ENCODE measurements at regions not wholly inside any gene's neighbourhood (a gene's known extent, or its start where the extent isn't known, plus 50 kb on each side); places are given as distances from the start of the nearest gene placed in this dataset.

- Histone ChIP-seq H3K79me2 (ENCODE audit: insufficient read depth, low read length) (no peaks in the 10 kb centered on the region), H3K4me1 (ENCODE audit: insufficient read depth, low read length, poor library complexity, severe bottlenecking) (no peaks in the 10 kb centered on the region), H3K4me3 (ENCODE audit: low read length, poor library complexity, severe bottlenecking) (no peak overlapping the region), H3K27me3 (ENCODE audit: insufficient read depth, low read length, poor library complexity, severe bottlenecking) (no peaks in the 10 kb centered on the region), H3K9me2 (replicated peaks; ENCODE audit: low read depth, low read length) (no peaks in the 10 kb centered on the region), H2AFZ (ENCODE audit: low read length) (no peak overlapping the region), H3K36me3 (ENCODE audit: insufficient read depth, low read length) (no peaks in the 10 kb centered on the region), H3F3A (ENCODE audit: low read depth) (no peaks in the 10 kb centered on the region), H4K20me1 (ENCODE audit: insufficient read depth, low read length, poor library complexity, severe bottlenecking) (no peaks in the 10 kb centered on the region), H3K9me3 (ENCODE audit: insufficient read depth, low read depth, low read length) (no peaks in the 10 kb centered on the region), H3K9ac (ENCODE audit: low read depth, low read length, poor library complexity, severe bottlenecking) (no peak overlapping the region), H3K4me2 (ENCODE audit: low read depth, low read length, poor library complexity, severe bottlenecking) (no peak overlapping the region)
- TF ChIP-seq EZH2phosphoT487 (IDR thresholded peaks at IDR 0.05; ENCODE audit: borderline replicate concordance), result no peak
- no peak for TF ChIP-seq CTCF (conservative IDR thresholded peaks at IDR 0.05; ENCODE audit: low read length)
Measured at GRCh38 chr2:220096406-220096805, 469.0 kb downstream of the SLC4A3 start.

GRCh38 chr2:220101980-220102379 is 474.6 kb downstream of the SLC4A3 start:
- TF ChIP-seq CTCF (conservative IDR thresholded peaks at IDR 0.05; ENCODE audit: low read length) (no peak), EZH2phosphoT487 (IDR thresholded peaks at IDR 0.05; ENCODE audit: borderline replicate concordance) (no peak)
- Histone ChIP-seq H3K9ac (ENCODE audit: low read depth, low read length, poor library complexity, severe bottlenecking) (no peak overlapping the region), H3K9me3 (ENCODE audit: insufficient read depth, low read depth, low read length) (no peaks in the 10 kb centered on the region; the same call in 1 of the 2 replicates), H3K36me3 (ENCODE audit: insufficient read depth, low read length) (no peaks in the 10 kb centered on the region), H3K4me1 (ENCODE audit: insufficient read depth, low read length, poor library complexity, severe bottlenecking) (no peaks in the 10 kb centered on the region), H3K27me3 (ENCODE audit: insufficient read depth, low read length, poor library complexity, severe bottlenecking) (no peaks in the 10 kb centered on the region), H3K4me2 (ENCODE audit: low read depth, low read length, poor library complexity, severe bottlenecking) (no peak overlapping the region), H4K20me1 (ENCODE audit: insufficient read depth, low read length, poor library complexity, severe bottlenecking) (no peaks in the 10 kb centered on the region), H3K4me3 (ENCODE audit: low read length, poor library complexity, severe bottlenecking) (no peak overlapping the region), H2AFZ (ENCODE audit: low read length) (no peak overlapping the region), H3F3A (ENCODE audit: low read depth) (no peaks in the 10 kb centered on the region), H3K9me2 (replicated peaks; ENCODE audit: low read depth, low read length) (no peaks in the 10 kb centered on the region), H3K79me2 (ENCODE audit: insufficient read depth, low read length) (no peaks in the 10 kb centered on the region)

- no peak overlapping the region for H2AFZ ChIP-seq (ENCODE audit: low read length)
- no peaks in the 10 kb centered on the region for H3K9me2 ChIP-seq (replicated peaks; ENCODE audit: low read depth, low read length)
- H3K4me2 ChIP-seq (ENCODE audit: low read depth, low read length, poor library complexity, severe bottlenecking), result no peak overlapping the region
- H3K9ac ChIP-seq (ENCODE audit: low read depth, low read length, poor library complexity, severe bottlenecking), result no peak overlapping the region
- H3K36me3 ChIP-seq (ENCODE audit: insufficient read depth, low read length), result no peaks in the 10 kb centered on the region
- no peak for TF ChIP-seq CTCF (conservative IDR thresholded peaks at IDR 0.05; ENCODE audit: low read length)
- TF ChIP-seq EZH2phosphoT487 (IDR thresholded peaks at IDR 0.05; ENCODE audit: borderline replicate concordance), result no peak
- no peaks in the 10 kb centered on the region for H3K79me2 ChIP-seq (ENCODE audit: insufficient read depth, low read length)
- no peaks in the 10 kb centered on the region for H3F3A ChIP-seq (ENCODE audit: low read depth)
- H3K4me1 ChIP-seq (ENCODE audit: insufficient read depth, low read length, poor library complexity, severe bottlenecking), result no peaks in the 10 kb centered on the region
- no peaks in the 10 kb centered on the region for H3K27me3 ChIP-seq (ENCODE audit: insufficient read depth, low read length, poor library complexity, severe bottlenecking)
- H3K4me3 ChIP-seq (ENCODE audit: low read length, poor library complexity, severe bottlenecking), result no peak overlapping the region
- no peaks in the 10 kb centered on the region; the same call in 1 of the 2 replicates for H3K9me3 ChIP-seq (ENCODE audit: insufficient read depth, low read depth, low read length)
- H4K20me1 ChIP-seq (ENCODE audit: insufficient read depth, low read length, poor library complexity, severe bottlenecking), result no peaks in the 10 kb centered on the region
Measured at GRCh38 chr2:220103596-220103995, 476.2 kb downstream of the SLC4A3 start.

Data from Loucy (cell line).